ENCODE measurements at regions not wholly inside any gene's neighbourhood (a gene's known extent, or its start where the extent isn't known, plus 50 kb on each side); places are given as distances from the start of the nearest gene placed in this dataset.

- H3K4me3 ChIP-seq (ENCODE audit: low read length): no peak overlapping the region
- DNase-seq (ENCODE audit: low read depth): no peak
- no peak for TF ChIP-seq CTCF (IDR thresholded peaks at IDR 0.05; ENCODE audit: insufficient read depth, low read depth, low read length, missing control alignments)
These were observed 129.3 kb upstream of the SLIT2 start for GRCh38 chr4:20122198-20122988.

- no peak for TF ChIP-seq CTCF (IDR thresholded peaks at IDR 0.05; ENCODE audit: insufficient read depth, low read depth, low read length, missing control alignments)
- H3K4me3 ChIP-seq (ENCODE audit: low read length): no peak overlapping the region
- no peak for DNase-seq (ENCODE audit: low read depth)
These were observed 132.6 kb upstream of the SLIT2 start for GRCh38 chr4:20119141-20119540.

- no peak for DNase-seq (ENCODE audit: low read depth)
- no peak overlapping the region for H3K4me3 ChIP-seq (ENCODE audit: low read length)
These were observed 142.3 kb upstream of the SLIT2 start for GRCh38 chr4:20109391-20109790.

GRCh38 chr4:20106921-20107320 lies 144.8 kb upstream of the SLIT2 start:
- no peak for TF ChIP-seq CTCF (IDR thresholded peaks at IDR 0.05; ENCODE audit: insufficient read depth, low read depth, low read length, missing control alignments)
- no peak overlapping the region for H3K4me3 ChIP-seq (ENCODE audit: low read length)
- no peak for DNase-seq (ENCODE audit: low read depth)

More at GRCh38 chr4:20109391-20109790, 142.3 kb upstream of the SLIT2 start:
- no peak for TF ChIP-seq CTCF (IDR thresholded peaks at IDR 0.05; ENCODE audit: insufficient read depth, low read depth, low read length, missing control alignments)

GRCh38 chr4:20101831-20102230 lies 149.9 kb upstream of the SLIT2 start:
- no peak overlapping the region for H3K4me3 ChIP-seq (ENCODE audit: low read length)
- no peak for TF ChIP-seq CTCF (IDR thresholded peaks at IDR 0.05; ENCODE audit: insufficient read depth, low read depth, low read length, missing control alignments)

GRCh38 chr4:20096911-20097310 lies 154.8 kb upstream of the SLIT2 start:
- no peak overlapping the region for H3K4me3 ChIP-seq (ENCODE audit: low read length)
- DNase-seq (ENCODE audit: low read depth): no peak
- no peak for TF ChIP-seq CTCF (IDR thresholded peaks at IDR 0.05; ENCODE audit: insufficient read depth, low read depth, low read length, missing control alignments)

More at GRCh38 chr4:20101831-20102230, 149.9 kb upstream of the SLIT2 start:
- no peak for DNase-seq (ENCODE audit: low read depth)
